Endothelial cell of umbilical vein (primary cell): ENCODE measurements at regions not wholly inside any gene's neighbourhood (a gene's known extent, or its start where the extent isn't known, plus 50 kb on each side); places are given as distances from the start of the nearest gene placed in this dataset.

Experiments used
- BruUV-seq: library from RNA; stranded (reverse); fragments of 400-500 nt; replicated peaks from 2 replicates; lab custom pipeline; 2021; lab: Mats Ljungman, UMichigan
- CTCF ChIA-PET: fragments of 300-600, 350-600 bp; sonication (Branson Sonifier 250); formaldehyde crosslinking; loops from one replicate; lab custom pipeline; 2021; ENCODE audit warnings: antibody characterized with exemption, inconsistent platforms; lab: Charles Lee
- POLR2A ChIA-PET: fragments of 300-600, 350-600 bp; sonication (Branson Sonifier 250); formaldehyde crosslinking; loops from one replicate; lab custom pipeline; 2021; ENCODE audit warnings: antibody characterized with exemption, inconsistent platforms; lab: Charles Lee
- DNase-seq: peaks from one replicate; pipeline ENCODE4 v3.0.0-alpha.2; 2011; ENCODE audit warnings: low read depth, low spot score
- FAIRE-seq: peaks from 2 replicates; lab custom pipeline; 2011; peaks lifted over from hg19 to GRCh38; lab: Jason Lieb, UNC
- H2AFZ ChIP-seq: 2 replicates; pipeline ENCODE4 v1.6.0; 2012; ENCODE audit warnings: low read depth, low read length, control low read depth, inconsistent platforms
- H3K27ac ChIP-seq: 2 replicates; pipeline ENCODE4 v1.5.1; 2011; ENCODE audit warnings: low read depth, mild to moderate bottlenecking, control low read depth, low read length, moderate library complexity; ENCODE audit not compliant: insufficient read depth
- H3K27me3 ChIP-seq, 2 experiments: 2 replicates each; pipeline versions ENCODE4 v1.6.0 to v1.6.1; 2011; ENCODE audit warnings: low read length in 2 of 2, mixed read lengths in 1 of 2; ENCODE audit not compliant: control insufficient read depth in 2 of 2, insufficient read depth in 2 of 2
- H3K36me3 ChIP-seq, 2 experiments: 2 replicates in 1 of 2; 3 replicates in 1 of 2; pipeline ENCODE4 v1.5.1; 2011; ENCODE audit warnings: low read length in 2 of 2, mild to moderate bottlenecking in 1 of 2, moderate library complexity in 1 of 2; ENCODE audit not compliant: control insufficient read depth in 2 of 2, insufficient read depth in 2 of 2; ENCODE audit errors: extremely low read depth in 1 of 2
- H3K4me1 ChIP-seq: 3 replicates; pipeline ENCODE4 v1.5.1; 2011; ENCODE audit warnings: mild to moderate bottlenecking, low read length; ENCODE audit not compliant: control insufficient read depth, insufficient read depth; ENCODE audit errors: extremely low read depth
- H3K4me2 ChIP-seq: 2 replicates; pipeline ENCODE4 v1.6.1; 2011; ENCODE audit warnings: low read length, control low read depth, mixed read lengths; ENCODE audit not compliant: insufficient read depth
- H3K4me3 ChIP-seq, 3 experiments: fragments of 200-600 bp in 1 of 3; sonication (generic), shearing (Covaris generic) in 1 of 3; replicated peaks in 1 of 3; 2 replicates each; pipeline ENCODE4 v1.5.1; 2011 to 2016; ENCODE audit warnings: control low read depth in 3 of 3, low read length in 3 of 3, mild to moderate bottlenecking in 2 of 3, inconsistent platforms in 1 of 3, low read depth in 1 of 3, moderate library complexity in 1 of 3; ENCODE audit not compliant: insufficient read depth in 1 of 3
- H3K79me2 ChIP-seq: 2 replicates; pipeline ENCODE4 v1.6.0; 2012; ENCODE audit warnings: low read length, inconsistent platforms; ENCODE audit not compliant: control insufficient read depth, insufficient read depth
- H3K9ac ChIP-seq: replicated peaks from 2 replicates; pipeline ENCODE3; 2011; ENCODE audit warnings: low read length, control low read depth; ENCODE audit not compliant: insufficient read depth; ENCODE audit errors: extremely low read depth
- H3K9me1 ChIP-seq: replicated peaks from 3 replicates; pipeline ENCODE4 v1.6.0; 2011; ENCODE audit warnings: mild to moderate bottlenecking, low read length; ENCODE audit not compliant: control insufficient read depth, insufficient read depth; ENCODE audit errors: extremely low read depth
- H3K9me3 ChIP-seq: replicated peaks from 2 replicates; pipeline ENCODE4 v1.5.1; 2012; ENCODE audit warnings: low read length, inconsistent platforms; ENCODE audit not compliant: control insufficient read depth, insufficient read depth
- H4K20me1 ChIP-seq: replicated peaks from 2 replicates; pipeline ENCODE3; 2011; ENCODE audit warnings: mild to moderate bottlenecking, low read length; ENCODE audit not compliant: control insufficient read depth, insufficient read depth; ENCODE audit errors: extremely low read depth
- EZH2 ChIP-seq: IDR thresholded peaks from 2 replicates; pipeline ENCODE4 v1.6.1; 2012; ENCODE audit warnings: borderline replicate concordance, low read depth, mild to moderate bottlenecking, moderate library complexity, low read length, inconsistent platforms; ENCODE audit not compliant: severe bottlenecking
- FOS ChIP-seq: IDR thresholded peaks from 2 replicates; pipeline ENCODE4 v1.6.1; 2011; ENCODE audit warnings: mild to moderate bottlenecking, low read length, moderate library complexity, borderline replicate concordance; ENCODE audit not compliant: insufficient read depth
- GATA2 ChIP-seq: IDR thresholded peaks from 2 replicates; pipeline ENCODE4 v1.7.0; 2011; ENCODE audit warnings: low read depth, mild to moderate bottlenecking, moderate library complexity, mixed read lengths, low read length; ENCODE audit not compliant: insufficient read length, insufficient read depth
- JUN ChIP-seq: IDR thresholded peaks from 2 replicates; pipeline ENCODE4 v1.6.1; 2011; ENCODE audit warnings: borderline replicate concordance, low read depth; ENCODE audit not compliant: insufficient read length, insufficient read depth
- MYC ChIP-seq: IDR thresholded peaks from one replicate; pipeline ENCODE4 v1.6.1; 2011; ENCODE audit warnings: mild to moderate bottlenecking, low read depth, low read length
- POLR2A ChIP-seq: IDR thresholded peaks from 2 replicates; pipeline ENCODE4 v1.6.1; 2012; ENCODE audit warnings: low read depth, mild to moderate bottlenecking, control low read depth, low read length
- POLR2AphosphoS5 ChIP-seq: IDR thresholded peaks from 2 replicates; pipeline ENCODE4 v1.6.1; 2012; ENCODE audit warnings: low read depth, mild to moderate bottlenecking, control low read depth, low read length, moderate library complexity; ENCODE audit not compliant: insufficient read depth
- dilution Hi-C: fragments of 300-500 bp; cut with MboI; formaldehyde crosslinking; loops from one replicate; pipeline ENCODE4 v1.15.0; 2019; ENCODE audit warnings: low sequenced_read_pairs; ENCODE audit not compliant: extremely low pct_ligation_motif_present
- intact Hi-C: fragments of 100-400 bp; cut with micrococcal nuclease; formaldehyde crosslinking; loops from one replicate; pipeline ENCODE4 v1.10.0; 2022
- TF ChIP-seq, protein P1 (sequence below): IDR thresholded peaks from 2 replicates; pipeline ENCODE4 v1.6.1; 2011; ENCODE audit not compliant: insufficient read depth, insufficient read length
- TF ChIP-seq, protein P2 (sequence below), 2 donors: IDR thresholded peaks; 1 replicate in 1 of 2; 2 replicates in 1 of 2; pipeline ENCODE4 v1.5.1; 2011; ENCODE audit warnings: low read length in 2 of 2, mild to moderate bottlenecking in 2 of 2, moderate library complexity in 2 of 2, control low read depth in 1 of 2, inconsistent platforms in 1 of 2, low read depth in 1 of 2; ENCODE audit not compliant: insufficient read depth in 1 of 2; ENCODE audit errors: extremely low read depth in 1 of 2

DNA sequence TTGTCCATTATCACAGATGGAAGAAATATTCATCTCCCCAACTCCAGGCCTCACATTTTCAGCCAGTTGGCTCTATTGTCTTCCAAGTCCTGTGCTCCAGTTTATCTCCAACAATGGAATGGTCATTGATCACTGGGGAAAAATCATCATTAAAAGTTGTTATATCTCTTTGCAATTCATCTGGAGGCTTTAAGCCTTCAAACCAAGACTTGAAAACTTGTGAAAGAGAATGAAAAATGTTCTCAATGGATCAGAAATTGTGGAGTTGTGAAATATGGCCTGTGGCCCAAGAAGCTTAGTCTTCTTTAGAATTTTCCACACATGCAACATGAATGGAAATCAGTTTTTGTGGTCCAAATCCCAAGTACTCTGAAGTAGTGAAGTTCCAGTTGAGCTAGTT, 569.6 kb downstream of the EBF1 start:
- Histone ChIP-seq H3K36me3 (no peaks in the 10 kb centered on the region), H3K27ac (no peak overlapping the region), H3K9me3 (no peaks in the 10 kb centered on the region), H3K4me1 (no peaks in the 10 kb centered on the region), H3K9me1 (no peaks in the 10 kb centered on the region), H2AFZ (no peak overlapping the region), H3K9ac (no peak overlapping the region), H4K20me1 (no peaks in the 10 kb centered on the region), H3K4me3 (no peak overlapping the region), H3K27me3 (no peaks in the 10 kb centered on the region), H3K79me2 (no peaks in the 10 kb centered on the region), H3K4me2 (no peak overlapping the region)
- BruUV-seq = no TSS peak
- no peak for FAIRE-seq
- POLR2A ChIA-PET = no interaction called here
- CTCF ChIA-PET = no interaction called here
- no peak for TF ChIP-seq MYC
- TF ChIP-seq POLR2A = no peak
- TF ChIP-seq EZH2 = no peak
- TF ChIP-seq GATA2 = no peak
- no peak for TF ChIP-seq POLR2AphosphoS5
- TF ChIP-seq JUN = no peak
- TF ChIP-seq FOS = no peak
- TF ChIP-seq, protein P1, sequence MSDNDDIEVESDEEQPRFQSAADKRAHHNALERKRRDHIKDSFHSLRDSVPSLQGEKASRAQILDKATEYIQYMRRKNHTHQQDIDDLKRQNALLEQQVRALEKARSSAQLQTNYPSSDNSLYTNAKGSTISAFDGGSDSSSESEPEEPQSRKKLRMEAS = no peak
- TF ChIP-seq, protein P2, sequence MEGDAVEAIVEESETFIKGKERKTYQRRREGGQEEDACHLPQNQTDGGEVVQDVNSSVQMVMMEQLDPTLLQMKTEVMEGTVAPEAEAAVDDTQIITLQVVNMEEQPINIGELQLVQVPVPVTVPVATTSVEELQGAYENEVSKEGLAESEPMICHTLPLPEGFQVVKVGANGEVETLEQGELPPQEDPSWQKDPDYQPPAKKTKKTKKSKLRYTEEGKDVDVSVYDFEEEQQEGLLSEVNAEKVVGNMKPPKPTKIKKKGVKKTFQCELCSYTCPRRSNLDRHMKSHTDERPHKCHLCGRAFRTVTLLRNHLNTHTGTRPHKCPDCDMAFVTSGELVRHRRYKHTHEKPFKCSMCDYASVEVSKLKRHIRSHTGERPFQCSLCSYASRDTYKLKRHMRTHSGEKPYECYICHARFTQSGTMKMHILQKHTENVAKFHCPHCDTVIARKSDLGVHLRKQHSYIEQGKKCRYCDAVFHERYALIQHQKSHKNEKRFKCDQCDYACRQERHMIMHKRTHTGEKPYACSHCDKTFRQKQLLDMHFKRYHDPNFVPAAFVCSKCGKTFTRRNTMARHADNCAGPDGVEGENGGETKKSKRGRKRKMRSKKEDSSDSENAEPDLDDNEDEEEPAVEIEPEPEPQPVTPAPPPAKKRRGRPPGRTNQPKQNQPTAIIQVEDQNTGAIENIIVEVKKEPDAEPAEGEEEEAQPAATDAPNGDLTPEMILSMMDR (IDR thresholded peaks at IDR 0.05; ENCODE audit: extremely low read depth in 1 of 2, insufficient read depth in 1 of 2, low read depth in 1 of 2, low read length in 2 of 2) = no peak
- intact Hi-C loops (no loop called here), dilution Hi-C loops (no loop called here)
- no peak for DNase-seq
